ENCODE measurements at regions not wholly inside any gene's neighbourhood (a gene's known extent, or its start where the extent isn't known, plus 50 kb on each side); places are given as distances from the start of the nearest gene placed in this dataset.

DNA sequence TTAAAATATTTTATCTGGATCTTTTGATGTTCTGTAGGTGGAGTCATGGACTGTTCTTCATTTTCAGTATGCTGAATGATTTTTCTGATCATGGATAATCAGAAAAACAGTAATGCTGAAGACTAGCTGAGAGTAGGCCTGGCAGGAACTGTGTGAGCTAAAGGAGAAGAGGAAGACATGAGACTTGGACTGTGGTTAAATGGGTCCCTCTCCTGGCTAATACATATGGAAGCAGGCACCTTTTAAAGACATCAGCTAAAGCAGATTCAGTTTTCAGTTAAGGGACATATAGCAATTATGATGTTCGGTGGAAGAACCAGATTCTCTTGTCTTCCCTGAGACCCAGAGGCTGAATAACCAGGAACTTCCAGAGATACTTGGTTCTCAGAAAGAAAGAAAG is 169.4 kb downstream of the OLFM4 start:
- TF ChIP-seq, protein P1, sequence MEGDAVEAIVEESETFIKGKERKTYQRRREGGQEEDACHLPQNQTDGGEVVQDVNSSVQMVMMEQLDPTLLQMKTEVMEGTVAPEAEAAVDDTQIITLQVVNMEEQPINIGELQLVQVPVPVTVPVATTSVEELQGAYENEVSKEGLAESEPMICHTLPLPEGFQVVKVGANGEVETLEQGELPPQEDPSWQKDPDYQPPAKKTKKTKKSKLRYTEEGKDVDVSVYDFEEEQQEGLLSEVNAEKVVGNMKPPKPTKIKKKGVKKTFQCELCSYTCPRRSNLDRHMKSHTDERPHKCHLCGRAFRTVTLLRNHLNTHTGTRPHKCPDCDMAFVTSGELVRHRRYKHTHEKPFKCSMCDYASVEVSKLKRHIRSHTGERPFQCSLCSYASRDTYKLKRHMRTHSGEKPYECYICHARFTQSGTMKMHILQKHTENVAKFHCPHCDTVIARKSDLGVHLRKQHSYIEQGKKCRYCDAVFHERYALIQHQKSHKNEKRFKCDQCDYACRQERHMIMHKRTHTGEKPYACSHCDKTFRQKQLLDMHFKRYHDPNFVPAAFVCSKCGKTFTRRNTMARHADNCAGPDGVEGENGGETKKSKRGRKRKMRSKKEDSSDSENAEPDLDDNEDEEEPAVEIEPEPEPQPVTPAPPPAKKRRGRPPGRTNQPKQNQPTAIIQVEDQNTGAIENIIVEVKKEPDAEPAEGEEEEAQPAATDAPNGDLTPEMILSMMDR (IDR thresholded peaks at IDR 0.05; ENCODE audit: low read depth, low read length): no peak
- no peak for DNase-seq (ENCODE audit: low read depth in 2 of 2)
- no peak overlapping the region for H3K4me3 ChIP-seq (replicated peaks in 1 of 2; ENCODE audit: low read depth in 2 of 2, low read length in 2 of 2)

GRCh38 chr13:53198736-53199135 is 170.1 kb downstream of the OLFM4 start:
- no peak for DNase-seq (ENCODE audit: low read depth in 2 of 2)
- TF ChIP-seq, protein P1 (IDR thresholded peaks at IDR 0.05; ENCODE audit: low read depth, low read length): no peak
- H3K4me3 ChIP-seq (replicated peaks in 1 of 2; ENCODE audit: low read depth in 2 of 2, low read length in 2 of 2): no peak overlapping the region

- DNase-seq (ENCODE audit: low read depth in 2 of 2): no peak
- TF ChIP-seq, protein P1 (IDR thresholded peaks at IDR 0.05; ENCODE audit: low read depth, low read length): no peak
- H3K4me3 ChIP-seq (replicated peaks in 1 of 2; ENCODE audit: low read depth in 2 of 2, low read length in 2 of 2): no peak overlapping the region
These were observed 171.5 kb downstream of the OLFM4 start for GRCh38 chr13:53200075-53200474.

DNA sequence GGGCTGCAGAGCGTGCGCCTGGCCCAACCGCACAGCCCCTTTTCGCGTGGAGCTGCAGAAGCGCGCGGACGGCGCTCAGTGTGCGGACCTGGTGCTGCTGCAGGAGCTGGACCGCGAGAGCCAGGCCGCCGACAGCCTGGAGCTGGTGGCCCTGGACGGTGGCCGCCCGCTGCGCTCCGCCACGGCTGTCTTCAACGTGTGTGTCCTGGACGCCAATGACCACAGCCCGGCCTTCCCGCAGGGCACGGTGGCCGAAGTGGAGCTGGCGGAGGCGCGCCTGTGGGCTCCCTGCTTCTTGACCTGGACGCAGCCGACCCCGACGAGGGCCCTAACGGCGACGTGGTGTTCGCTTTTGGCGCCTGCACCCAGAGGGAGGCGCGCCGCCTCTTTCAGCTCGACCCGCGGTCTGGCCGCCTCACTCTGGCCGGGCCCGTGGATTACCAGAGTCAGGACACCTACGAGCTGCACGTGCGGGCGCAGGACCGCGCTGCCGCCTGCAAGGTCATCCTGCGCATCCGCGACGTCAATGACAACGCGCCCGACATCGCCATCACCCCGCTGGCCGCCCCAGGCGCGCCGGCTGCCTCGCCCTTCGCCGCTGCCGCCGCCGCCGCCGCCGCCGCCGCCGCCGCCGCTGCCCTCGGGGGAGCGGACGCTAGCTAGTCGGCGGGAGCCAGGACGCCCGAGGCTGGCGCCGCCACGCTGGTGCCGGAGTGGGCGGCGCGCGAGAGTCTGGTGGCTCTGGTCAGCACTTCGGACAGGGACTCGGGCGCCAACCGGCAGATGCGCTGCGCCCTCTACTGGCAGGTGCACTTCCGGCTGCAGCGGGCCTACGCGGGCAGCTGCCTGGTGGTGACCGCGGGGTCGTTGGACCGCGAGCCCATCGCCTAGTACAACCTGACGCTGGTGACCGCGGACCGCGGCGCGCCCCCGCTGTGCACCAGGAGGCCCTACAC is 172.2 kb downstream of the OLFM4 start:
- TF ChIP-seq, protein P1 (IDR thresholded peaks at IDR 0.05; ENCODE audit: low read depth, low read length): peak; percentile 22
- DNase-seq (ENCODE audit: low read depth in 2 of 2): peak in 1 of 2 donors; percentile 3
- H3K4me3 ChIP-seq (replicated peaks in 1 of 2; ENCODE audit: low read depth in 2 of 2, low read length in 2 of 2): no peak overlapping the region

- no peak for DNase-seq (ENCODE audit: low read depth in 2 of 2)
- TF ChIP-seq, protein P1 (IDR thresholded peaks at IDR 0.05; ENCODE audit: low read depth, low read length): no peak
- no peak overlapping the region for H3K4me3 ChIP-seq (replicated peaks in 1 of 2; ENCODE audit: low read depth in 2 of 2, low read length in 2 of 2)
These were observed 173.0 kb downstream of the OLFM4 start for GRCh38 chr13:53201454-53202225.

GRCh38 chr13:53204598-53204997 is 176.0 kb downstream of the OLFM4 start:
- H3K4me3 ChIP-seq (replicated peaks in 1 of 2; ENCODE audit: low read depth in 2 of 2, low read length in 2 of 2): no peak overlapping the region
- no peak for DNase-seq (ENCODE audit: low read depth in 2 of 2)
- TF ChIP-seq, protein P1 (IDR thresholded peaks at IDR 0.05; ENCODE audit: low read depth, low read length): no peak
